ENCODE measurements at regions not wholly inside any gene's neighbourhood (a gene's known extent, or its start where the extent isn't known, plus 50 kb on each side); places are given as distances from the start of the nearest gene placed in this dataset.

DNA sequence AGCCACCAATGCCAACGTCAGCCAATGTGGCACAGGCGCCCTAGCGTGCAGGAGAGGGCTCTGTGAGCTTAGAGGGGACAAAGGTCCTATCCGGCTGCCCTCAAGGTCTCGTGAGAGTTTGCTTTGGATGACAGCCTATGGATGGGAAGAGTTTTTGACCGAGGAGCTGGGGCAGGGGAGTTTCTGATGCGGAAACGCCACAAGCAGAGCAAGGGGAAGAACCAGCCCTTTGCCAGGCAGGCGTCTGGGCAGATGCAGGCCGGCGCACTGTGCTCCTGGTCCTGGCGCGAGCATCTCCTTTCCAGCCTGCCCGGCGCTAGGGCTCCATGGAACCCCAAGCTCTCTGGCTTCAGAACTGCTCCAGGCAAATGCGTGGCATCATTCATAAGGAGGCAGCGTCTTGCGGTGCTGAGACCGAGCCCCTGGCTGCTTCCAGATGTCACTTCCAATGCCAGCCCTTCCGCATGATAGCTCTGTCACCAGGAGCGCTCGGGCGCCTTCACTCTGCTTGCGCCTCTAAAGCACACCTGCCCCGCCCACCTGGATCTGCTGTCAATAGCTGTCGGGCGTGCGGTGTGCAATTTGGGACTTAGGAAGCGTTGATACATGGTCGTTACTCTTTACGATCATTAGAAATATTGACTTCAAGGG, 374.9 kb upstream of the IRX1 start:
- DNase-seq = no peak

DNA sequence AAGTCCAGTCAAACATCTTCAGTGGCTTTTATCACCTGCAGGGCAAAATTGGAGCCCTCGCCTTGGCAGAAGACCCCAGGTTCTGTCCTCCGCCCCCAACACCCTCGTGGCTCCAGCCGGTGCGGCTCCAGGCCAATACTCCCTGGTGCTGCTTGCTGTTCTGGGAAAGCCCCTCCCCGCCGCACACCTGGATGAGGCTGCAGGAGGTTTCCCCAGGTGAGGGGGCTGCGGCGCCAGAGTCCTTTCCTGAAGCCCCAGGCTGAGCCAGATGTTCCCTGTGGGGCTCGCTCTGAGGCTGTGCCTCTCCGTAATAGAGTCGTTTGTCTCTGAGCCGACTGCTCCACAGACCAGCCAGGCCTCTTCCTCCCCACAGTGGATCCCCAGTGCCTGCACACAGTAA, 375.4 kb upstream of the IRX1 start:
- no peak for DNase-seq

- no peak for DNase-seq
These were observed 376.5 kb upstream of the IRX1 start for GRCh38 chr5:3218916-3219650.

- no peak for DNase-seq
These were observed 377.7 kb upstream of the IRX1 start for GRCh38 chr5:3217771-3218495.

DNA sequence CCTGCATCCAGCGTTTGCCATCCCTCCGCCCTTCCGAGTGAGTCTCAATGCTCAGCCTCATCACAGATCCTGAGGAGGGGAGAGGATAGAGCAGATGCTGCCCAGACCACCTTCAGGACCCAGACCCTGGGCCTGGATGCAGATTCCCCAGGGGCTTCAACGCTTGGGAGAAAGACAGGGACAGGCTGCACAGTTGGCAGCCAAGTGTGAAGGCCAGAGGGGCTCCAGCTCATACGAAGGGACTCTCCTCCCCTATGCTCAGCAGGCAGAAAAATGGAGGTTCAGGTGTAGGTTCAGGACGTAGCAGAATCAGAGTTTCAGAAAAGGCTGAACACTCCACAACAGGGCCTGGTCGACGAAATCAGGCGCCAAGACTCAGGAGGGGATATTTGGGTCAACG, 378.5 kb upstream of the IRX1 start:
- DNase-seq = no peak

- DNase-seq = no peak
These were observed 379.2 kb upstream of the IRX1 start for GRCh38 chr5:3216386-3216785.

DNA sequence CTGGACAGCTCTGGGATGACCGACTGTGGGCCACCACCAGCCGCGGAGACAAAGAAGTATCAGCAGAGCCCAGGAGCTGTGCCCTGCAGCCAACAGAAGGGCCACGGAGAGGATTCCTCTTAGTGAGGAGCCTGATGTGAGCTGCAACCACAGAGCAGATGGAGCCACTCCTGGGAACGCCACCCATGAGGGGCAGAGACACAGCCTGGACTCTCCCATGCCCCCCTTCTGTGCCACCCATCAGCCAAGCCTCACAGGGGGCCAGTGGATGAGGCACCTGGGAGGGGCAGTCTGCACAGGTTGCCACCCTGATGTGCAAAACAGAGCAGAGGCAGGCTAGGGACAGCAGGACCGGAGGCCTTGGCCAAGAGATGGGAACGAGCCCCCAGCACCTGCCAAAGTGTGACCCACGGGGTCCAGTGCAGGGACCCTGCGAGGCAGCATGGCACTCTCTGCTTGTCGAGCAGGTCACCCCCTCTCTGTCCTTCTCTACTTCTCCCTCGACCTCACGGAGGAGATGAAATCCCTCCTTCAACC, 380.7 kb upstream of the IRX1 start:
- no peak for DNase-seq

DNA sequence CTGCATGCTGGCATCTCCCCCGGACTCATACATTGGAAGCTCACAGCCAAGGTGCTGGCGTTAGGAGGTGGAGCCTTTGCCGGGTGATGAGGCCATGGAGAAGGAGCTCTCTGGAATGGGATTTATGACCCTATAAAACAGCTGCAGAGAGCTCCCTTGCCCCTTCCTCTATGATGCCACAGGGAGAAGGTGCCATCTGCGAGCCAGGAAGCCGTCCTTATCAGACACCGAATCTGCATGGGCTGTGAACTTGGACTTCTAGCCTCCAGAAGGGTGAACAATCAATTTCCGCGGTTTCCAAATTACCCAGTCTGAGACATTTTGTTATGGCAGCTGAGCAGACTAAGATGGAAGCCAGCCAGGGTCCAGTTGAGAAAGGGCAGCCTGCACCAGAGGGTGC, 381.2 kb upstream of the IRX1 start:
- DNase-seq = no peak

- no peak for DNase-seq
These were observed 382.8 kb upstream of the IRX1 start for GRCh38 chr5:3212869-3213268.

DNA sequence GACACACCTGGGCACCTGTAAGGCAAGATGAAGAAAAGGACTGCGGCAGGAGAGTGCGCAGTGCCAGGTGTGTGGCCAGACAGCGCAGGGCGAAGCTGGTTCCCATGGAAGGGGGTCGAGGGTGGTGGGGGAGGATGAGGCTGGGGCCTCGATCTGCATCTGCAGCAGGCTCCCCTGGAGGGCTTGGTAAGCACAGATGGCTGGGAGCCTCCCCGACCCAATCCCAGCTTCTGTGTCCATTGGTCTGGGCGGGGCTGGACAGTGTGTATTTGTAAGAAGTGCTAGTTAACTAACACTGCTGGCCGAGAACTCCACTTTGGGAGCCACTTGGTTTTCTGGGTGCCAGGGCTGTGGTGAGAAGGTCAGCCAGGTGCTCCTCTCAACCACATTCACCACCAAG, 385.1 kb upstream of the IRX1 start:
- DNase-seq = no peak

DNA sequence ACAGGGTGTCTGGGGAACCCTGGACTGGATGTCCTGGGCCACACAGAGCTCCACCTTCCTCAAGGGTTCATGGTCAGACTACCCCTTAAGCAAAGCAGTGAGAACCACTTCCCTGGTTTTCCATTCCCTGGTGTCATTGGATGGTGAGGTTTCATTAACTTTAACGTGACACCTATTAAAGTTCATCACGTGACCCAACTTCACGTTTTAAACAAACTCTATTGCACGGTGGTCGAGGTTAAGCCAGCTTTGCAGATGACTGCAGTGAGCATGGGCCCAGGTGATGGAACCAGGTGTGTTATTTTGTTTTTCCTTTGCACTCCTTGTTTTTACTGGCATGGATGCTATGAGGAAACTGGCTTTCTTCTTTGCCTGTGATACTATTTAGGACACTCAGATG, 385.7 kb upstream of the IRX1 start:
- DNase-seq = no peak

DNA sequence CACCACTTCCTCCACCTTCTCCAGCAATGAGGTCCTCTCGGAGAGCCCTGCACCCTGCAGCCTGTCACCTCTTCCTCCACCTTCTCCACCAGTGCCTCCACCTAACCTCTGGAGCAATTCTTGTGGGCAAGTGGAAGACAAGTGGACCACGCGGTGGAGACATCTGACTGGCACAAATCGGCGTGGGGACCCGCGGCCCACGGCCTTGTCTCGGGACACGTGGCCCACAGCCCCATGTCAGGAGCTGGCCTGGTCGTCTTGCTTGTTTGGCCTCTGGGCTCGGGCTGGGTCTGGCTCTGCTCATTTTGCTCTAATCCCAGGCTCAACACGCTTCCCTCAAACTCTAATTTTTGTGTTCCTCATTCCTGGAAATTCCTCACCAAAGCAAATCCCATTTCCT, 393.1 kb upstream of the IRX1 start:
- no peak for DNase-seq

DNA sequence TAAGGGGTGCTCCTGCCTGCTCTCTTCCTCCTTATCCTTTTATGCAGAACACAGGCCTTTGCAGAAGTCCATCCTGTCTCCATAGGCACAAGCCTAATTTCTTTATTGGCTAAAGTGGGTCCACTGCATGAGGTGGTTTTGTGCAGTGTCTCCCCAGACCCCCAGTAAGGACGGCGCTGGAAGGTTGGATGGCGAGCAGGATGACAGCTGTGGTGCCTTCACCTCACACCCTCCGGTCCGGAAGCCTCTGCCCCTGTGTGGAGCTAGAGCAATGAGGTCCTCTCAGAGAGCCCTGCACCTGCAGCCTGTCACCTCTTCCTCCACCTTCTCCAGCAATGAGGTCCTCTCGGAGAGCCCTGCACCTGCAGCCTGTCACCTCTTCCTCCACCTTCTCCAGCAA, 393.7 kb upstream of the IRX1 start:
- DNase-seq = no peak

DNA sequence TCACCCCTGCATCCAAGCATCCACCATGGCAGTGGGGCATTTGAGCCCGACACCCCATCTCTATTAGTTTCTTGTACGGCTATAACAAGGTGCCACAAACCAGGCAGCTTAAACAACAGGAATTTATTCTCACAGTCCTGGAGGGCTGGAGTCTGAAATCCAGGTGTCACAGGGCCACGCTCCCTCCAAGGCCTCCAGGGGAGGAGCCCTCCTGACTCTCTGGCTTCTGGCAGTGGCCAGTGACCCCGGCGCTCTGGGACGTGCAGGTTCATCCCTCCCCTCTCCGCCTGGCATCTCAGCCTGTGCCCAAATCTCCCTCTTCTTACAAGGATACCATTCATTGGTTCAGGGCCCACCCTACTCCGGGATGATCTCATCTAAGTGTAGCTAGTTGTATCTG, 394.5 kb upstream of the IRX1 start:
- DNase-seq = no peak

DNA sequence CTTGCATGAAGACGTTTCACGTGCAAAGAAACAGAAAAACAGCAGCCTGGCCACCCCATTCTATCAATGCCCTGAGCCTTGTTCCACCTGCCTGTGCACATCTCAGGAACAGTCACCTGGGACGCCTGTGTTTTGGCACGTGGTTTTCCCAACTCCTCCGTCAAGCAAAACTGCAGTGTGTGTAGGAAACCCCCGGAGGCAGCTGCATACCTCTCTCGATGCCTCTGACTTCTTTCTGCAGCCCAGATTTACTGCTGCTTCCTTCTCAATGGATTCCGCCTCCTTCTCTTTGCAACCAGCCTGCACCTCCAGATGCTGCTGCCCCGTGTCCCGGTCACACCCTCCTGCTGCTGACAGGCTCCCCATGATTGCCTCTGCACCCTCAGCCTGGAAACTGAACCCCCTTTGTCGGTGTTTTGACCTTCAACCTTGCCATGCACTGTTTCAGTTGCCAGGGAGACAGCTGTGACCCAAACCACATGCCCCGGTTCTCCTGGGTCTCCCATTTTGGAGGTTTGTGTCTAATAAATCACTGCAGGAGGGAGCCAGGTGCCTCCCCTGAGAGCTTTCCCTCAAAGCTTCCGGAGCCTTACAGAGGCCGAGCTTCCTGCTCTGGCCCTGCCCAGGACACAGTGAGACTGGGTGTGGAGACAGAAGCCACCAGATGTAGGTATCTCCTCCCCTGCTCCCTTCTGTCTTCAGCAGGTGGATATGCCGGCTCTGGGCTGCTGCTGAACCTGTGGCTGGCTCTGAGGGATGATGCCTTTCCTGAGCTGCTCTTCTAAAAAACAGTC, 395.5 kb upstream of the IRX1 start:
- DNase-seq = no peak

DNA sequence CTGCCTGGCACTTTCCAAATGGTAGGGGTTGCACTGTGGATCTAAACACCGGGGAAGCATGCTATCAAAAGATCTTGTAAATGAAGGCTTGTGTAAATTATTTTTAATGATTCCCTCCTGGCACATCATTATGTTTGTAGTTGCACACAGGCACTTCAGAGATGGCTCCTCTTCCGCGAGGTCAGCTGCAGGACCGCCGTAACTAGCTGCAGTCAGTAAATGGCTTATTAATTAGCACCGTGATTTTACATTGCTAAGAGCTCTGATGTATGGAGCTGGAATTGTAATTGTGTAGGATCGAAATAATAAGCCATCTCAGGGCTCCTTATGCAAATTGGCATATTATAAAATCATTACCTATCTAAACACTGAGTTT, 397.6 kb upstream of the IRX1 start:
- no peak for DNase-seq

- no peak for DNase-seq
These were observed 398.1 kb upstream of the IRX1 start for GRCh38 chr5:3197304-3198073.

DNA sequence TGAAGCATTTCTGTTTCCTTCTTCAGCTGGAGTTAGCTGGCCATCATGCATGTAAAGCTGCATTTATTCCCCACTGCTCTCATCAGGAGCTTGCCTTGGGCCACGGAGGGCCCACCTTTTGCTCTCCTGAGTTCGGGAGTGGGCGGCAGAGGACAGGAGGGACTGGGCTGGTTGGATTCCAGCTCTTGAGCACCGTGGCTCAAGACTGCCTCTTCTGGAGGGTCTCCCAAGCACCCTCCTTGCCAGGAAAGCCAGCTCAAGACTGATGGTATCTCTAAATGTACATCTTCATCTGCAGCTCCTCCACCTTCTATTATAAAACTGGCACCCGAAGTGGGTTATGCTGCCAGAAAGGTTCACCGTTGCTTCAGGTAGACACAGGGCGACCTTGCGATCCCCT, 399.6 kb upstream of the IRX1 start:
- DNase-seq = no peak

- DNase-seq = no peak
These were observed 400.9 kb upstream of the IRX1 start for GRCh38 chr5:3194684-3195083.

GRCh38 chr5:3194271-3194670, 401.4 kb upstream of the IRX1 start:
- no peak for DNase-seq

DNA sequence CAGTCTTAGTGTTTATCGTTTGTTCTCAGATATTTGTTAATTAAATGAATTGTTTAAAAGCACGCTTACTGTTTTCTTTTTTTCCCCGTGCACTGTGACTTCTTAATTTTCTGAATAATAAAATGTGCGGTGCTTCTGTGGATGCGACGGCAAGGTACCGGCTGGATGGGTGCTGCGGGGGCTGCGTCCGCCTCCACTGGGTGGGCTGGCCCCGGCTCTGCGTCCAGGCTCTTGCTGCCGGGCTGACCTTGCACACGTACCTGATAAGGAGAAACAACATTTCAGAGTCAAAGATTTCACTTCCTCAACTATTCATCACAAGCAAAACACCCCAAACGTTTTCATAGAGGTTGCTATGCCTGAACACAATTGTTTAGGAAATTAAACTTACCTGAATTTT, 404.0 kb upstream of the IRX1 start:
- no peak for DNase-seq

DNA sequence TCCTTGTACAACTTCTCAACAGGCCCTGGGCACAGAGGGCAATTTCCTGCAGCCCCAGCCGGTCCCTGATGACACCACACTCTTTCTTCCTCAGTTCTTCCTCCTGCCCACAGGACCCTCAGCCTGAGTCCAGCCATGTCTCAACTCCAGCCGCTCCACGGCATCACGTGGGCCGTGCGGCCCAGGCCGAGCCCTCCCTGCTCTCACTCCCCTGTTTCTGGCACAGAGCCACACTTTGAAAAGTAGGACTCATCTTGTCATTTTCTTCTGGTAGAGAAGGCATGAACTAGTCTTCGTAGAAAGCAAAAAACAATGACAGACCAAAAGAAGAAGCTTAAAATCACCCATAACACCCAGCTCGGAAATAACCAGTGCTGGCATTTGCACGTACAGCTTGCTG, 404.7 kb upstream of the IRX1 start:
- DNase-seq = no peak
